GM12873 (cell line): ENCODE measurements at regions not wholly inside any gene's neighbourhood (a gene's known extent, or its start where the extent isn't known, plus 50 kb on each side); places are given as distances from the start of the nearest gene placed in this dataset.

Source experiments
- CTCF ChIP-seq: IDR thresholded peaks from 2 replicates; pipeline ENCODE4 v1.5.1; 2012; ENCODE audit warnings: low read depth, mild to moderate bottlenecking, moderate library complexity, low read length, control low read depth; ENCODE audit not compliant: insufficient read depth; ENCODE audit errors: missing control alignments

GRCh38 chr9:29150606-29151005 lies 1577.3 kb upstream of the C9orf72 start:
- TF ChIP-seq CTCF = no peak

GRCh38 chr9:29160763-29161353 lies 1587.6 kb upstream of the C9orf72 start:
- TF ChIP-seq CTCF = no peak

GRCh38 chr9:29174136-29174535 lies 1600.9 kb upstream of the C9orf72 start:
- no peak for TF ChIP-seq CTCF

GRCh38 chr9:29176231-29176630 lies 1603.0 kb upstream of the C9orf72 start:
- no peak for TF ChIP-seq CTCF

- no peak for TF ChIP-seq CTCF
Observed at GRCh38 chr9:29176786-29177185, 1603.5 kb upstream of the C9orf72 start.

- no peak for TF ChIP-seq CTCF
Observed at GRCh38 chr9:29183971-29184370, 1610.7 kb upstream of the C9orf72 start.

GRCh38 chr9:29198861-29199260 lies 1625.6 kb upstream of the C9orf72 start:
- no peak for TF ChIP-seq CTCF
